PC-9 (cell line): ENCODE measurements at regions not wholly inside any gene's neighbourhood (a gene's known extent, or its start where the extent isn't known, plus 50 kb on each side); places are given as distances from the start of the nearest gene placed in this dataset.

Experiments
- CTCF ChIP-seq: fragments of 200-600 bp; sonication (generic); conservative IDR thresholded peaks from 2 replicates; pipeline ENCODE4 v1.6.1; 2017; ENCODE audit warnings: mixed run types, antibody characterized with exemption, mild to moderate bottlenecking, moderate library complexity
- EZH2 ChIP-seq: fragments of 200-600 bp; sonication (generic); IDR thresholded peaks from 2 replicates; pipeline ENCODE4 v1.8.0; 2017; ENCODE audit warnings: antibody characterized with exemption, low read depth

DNA sequence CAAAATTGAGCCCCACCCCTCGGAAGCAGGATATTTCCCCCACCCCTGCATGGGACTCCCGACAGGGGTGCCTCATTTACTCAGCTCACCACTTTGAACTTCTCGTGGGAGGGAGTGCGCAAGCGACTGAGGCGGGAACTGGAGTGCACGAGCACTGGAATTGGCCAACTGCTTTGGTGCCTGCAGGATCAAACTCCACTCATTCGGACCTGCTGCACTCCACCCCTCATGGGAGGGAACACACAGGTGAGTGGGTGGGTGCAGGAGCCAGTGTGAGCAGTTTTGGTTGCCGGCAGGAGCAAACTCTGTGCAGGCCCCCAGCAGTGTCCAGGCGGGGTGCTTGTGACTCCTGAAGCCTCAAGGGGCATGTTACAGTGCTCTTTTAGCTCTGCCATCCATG is 301.2 kb downstream of the TUSC1 start:
- TF ChIP-seq EZH2 (no peak), CTCF (no peak)
